ENCODE measurements at regions not wholly inside any gene's neighbourhood (a gene's known extent, or its start where the extent isn't known, plus 50 kb on each side); places are given as distances from the start of the nearest gene placed in this dataset.
A peak's percentile ranks its signal among the peaks of the same experiment; 100 is the strongest.

DNA sequence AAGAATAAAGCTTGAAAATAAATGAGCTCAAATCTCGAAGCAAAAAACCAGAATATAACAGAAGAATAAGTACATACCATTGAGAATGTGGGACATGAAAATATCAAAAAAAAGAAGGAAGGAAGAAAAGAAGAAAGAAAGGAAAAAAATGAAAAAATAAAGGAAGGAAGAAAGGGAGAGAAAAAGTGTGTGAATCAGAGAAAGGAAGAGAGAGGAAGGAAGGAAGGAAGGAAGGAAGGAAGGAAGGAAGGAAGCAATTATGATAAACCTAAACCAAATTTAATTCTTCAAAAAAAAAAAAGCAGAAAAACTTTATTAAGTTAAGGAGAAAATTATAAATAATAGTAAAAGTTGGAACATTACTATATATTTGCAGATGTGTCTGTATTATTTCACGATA is 949.8 kb downstream of the NLGN4X start:
- DNase-seq: no peak

DNA sequence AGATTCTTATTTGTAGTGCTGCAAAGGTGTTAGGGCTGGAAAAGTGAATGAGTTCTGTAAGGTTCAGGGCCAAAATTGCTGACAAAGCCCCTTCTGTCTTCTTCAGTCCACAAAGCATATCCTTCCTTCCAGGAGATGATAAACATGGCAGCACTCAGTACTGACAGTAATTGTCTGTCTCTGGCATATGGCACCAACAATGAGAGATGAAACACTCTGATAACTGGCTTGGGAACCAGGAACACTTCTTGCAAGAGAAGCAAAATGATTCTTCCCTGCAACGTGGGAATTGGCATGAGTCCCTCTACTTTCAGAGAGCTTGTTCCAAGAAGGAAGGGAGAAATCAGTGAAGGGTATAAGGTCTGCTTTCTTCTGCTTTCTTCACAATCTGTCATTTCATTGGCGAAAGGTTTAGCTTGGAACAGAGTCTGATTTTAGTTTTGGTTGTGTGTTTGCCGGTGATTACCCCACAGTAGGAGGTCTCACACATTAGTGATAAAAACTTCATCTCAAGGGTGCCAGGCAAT is 963.3 kb downstream of the NLGN4X start:
- no peak for DNase-seq

DNA sequence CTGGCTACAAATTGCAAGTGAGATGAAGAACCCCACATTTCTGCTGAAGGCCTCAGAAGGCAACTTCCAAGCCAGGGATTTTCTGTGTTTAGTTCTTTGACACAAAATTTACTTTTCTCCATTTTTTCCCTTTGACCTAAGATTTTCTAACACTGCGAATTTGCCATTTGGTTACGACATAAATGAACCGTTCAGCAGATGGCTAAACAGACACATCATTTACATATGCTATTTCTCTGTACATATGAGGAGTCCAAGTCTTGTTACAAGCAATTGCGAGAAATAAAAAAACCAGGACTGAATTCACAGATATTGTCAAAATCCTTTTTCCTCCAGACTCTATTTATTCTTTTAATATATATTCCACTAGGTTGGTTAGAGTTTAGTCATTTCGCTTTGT is 978.6 kb downstream of the NLGN4X start:
- DNase-seq: no peak

DNA sequence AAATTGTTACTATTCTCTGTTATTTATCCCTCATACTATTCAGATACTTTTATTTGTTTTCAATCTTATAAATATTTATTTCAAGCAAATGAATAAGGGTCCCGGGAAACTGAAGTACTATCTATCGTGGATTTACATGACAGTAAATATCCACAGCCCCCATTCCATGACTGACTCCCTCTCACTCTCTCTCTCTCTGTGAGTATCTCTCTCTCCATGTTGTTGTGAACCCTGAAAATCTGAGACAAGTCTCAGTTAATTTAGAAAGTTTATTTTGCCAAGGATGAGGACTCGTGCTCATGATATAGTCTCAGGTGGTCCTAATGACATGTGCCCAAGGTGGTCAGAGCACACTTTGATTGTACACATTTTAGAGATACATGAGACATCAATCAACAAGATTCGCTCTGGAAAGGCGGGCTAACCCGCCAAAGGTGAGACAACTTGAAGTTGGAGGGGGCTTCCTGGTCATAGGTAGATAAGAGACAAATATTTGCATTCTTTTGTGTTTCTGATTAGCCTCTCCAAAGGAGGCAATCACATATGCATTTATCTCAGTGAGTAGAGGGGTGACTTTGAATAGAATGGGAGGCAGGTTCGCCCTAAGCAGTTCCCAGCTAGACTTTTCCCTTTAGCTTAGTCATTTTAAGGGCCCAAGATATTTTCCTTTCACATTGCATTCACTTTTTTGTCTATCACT is 986.4 kb downstream of the NLGN4X start:
- no peak for DNase-seq

DNA sequence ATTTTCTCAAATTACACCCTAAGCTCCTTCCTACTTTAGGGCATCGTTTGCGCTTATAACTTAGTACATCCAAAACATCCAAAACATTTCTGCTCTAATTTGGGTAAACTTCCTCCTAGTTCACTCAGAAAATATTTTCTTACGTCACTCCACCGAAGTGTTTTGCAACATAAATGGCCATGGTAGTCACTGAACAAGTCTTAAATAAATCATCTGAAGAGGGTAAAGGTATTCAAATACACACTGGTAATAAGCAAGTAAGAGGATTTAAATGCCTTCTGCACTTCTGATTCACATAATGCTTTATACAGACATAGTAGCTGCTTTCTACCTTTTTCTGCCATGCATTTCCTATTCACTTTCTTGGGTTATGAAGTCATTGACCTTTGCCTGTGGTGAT is 991.9 kb downstream of the NLGN4X start:
- no peak for DNase-seq

DNA sequence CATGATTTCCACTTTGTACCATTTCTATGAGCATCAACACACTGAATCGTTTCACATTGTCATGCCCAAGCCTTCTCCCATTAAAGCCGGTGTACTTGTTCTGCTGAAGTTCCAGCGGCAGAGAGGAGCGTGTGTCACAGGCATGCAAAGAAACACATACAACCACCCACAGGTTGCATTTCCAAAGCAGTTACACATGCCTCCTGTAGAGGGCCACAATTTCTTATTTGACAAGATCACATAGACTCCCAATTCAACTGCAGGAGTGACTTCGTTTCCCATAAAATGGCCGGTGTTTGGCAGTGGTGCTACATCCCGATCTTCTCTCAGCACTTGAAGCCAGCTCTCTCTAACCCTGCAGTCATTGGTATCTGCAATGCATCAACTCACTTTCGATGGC is 992.6 kb downstream of the NLGN4X start:
- DNase-seq: no peak

DNA sequence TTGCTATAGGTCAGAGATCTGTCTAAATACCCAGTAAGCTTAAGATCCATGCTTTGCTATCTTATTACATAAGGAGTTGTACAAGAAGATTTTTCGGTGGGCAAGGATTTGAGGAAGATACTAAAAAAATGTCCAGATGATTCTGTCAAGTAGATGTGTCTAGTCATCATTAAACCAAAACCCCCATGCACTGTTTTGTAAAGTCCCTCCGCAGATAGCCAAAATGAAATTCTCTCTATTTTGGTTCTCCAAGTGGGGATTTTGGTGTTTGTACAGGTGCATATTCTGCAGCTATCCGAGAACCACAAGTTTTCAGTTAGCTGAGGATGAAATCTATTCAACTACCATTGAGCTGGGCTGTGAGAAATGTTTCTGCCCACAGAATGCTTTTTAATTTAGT is 994.8 kb downstream of the NLGN4X start:
- no peak for DNase-seq

DNA sequence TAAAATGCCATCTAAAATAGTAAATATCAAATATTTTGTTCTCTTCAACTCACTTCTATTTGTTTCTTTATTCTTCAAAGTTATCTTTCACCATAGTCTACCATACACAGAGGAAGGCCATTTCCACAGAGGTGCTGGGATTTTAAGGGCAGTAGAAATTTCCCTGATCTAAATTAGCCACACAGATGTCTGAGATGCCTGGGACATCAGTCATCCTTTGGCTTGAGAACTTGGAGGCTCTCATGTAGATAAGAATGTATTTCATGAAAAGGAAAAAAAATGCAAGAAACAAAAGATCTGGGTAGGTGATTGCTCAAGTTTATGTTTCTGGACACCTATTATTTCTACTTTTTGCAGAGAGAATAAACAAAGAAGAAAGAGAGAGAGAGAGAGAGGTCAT is 1008.2 kb downstream of the NLGN4X start:
- DNase-seq: no peak

DNA sequence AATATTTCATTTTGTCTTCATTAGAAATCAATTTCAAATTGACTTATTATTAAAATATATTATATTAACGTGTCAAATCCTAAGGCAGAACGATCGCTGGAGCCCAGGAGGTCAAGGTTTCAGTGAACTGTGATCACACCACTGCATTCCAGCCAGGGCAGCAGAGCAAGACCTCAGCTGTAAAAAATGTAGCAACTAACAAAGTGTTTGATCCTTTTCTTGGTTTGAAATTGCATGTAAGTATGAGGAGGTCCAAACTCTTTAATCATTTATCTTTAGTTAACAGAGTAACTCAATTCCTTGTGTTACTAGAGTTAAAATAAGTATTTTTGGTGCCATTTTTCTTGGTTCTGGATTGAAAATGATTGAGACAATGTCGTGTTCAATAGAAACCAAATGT is 1033.9 kb downstream of the NLGN4X start:
- no peak for DNase-seq

DNA sequence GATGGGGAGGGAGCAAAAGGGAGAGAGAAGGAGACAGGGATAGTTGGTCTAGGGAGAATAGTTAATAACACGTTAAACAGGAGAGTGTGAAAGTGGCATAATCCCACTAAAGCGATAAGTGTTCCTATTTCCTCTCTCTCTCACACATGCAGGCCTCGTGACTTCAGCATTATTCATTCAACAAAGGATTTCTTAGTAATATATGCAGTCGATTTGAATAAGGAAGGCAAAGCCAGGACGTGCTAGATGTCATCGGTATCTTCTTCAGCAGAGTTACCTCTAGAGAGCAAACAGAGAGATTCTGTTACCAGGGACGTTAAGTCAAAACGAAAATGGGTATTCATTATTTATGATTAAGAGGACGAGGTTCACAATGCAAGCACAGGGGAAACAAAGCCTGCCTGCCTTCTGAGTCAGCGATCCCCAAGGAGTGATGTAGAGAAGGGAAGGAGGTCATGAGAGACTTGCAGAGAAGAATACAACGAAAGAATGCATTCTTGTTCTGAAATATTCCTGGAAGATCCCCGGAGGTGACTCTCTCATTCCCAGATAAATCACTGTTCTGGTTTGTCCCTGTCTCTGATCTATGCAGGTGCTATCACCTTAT is 1048.4 kb downstream of the NLGN4X start:
- DNase-seq: no peak

DNA sequence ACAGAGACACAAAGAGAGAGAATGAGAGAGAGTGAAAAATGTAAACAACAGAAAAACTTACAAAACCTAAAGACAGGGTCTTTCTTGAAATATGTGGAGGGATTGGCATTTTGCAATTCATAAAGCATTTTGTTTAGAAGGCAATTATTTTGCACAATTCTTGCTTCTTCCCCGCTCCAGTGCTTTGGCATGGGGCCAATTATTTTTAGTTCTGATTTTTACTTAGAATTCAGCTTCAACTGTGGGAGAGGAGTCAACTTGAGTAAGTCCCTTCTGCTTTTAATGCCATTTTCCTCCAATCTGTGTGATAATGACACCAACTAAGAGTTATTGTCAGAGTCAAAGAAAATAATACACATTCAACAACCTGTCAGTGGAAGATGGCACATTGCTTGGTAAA is 1051.9 kb downstream of the NLGN4X start:
- DNase-seq: no peak

DNA sequence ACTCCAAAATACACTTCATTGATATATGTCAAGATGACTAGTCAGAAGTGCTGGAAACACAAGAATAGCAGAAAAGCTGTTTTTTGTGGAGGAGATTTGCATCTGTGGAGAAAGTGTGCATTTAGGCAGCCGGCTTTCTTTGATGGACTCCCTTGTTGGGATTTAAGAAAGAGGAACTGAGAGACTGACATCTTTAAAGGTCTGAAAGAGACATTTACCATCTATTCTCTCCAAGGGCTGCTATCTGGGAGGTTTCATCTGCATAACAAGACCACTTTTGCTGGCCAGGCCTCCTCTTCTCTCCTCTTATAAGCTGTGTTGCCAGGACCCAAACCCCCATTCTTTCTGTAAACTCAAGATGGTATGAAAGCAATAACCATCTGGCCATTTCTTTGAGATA is 1065.0 kb downstream of the NLGN4X start:
- no peak for DNase-seq

DNA sequence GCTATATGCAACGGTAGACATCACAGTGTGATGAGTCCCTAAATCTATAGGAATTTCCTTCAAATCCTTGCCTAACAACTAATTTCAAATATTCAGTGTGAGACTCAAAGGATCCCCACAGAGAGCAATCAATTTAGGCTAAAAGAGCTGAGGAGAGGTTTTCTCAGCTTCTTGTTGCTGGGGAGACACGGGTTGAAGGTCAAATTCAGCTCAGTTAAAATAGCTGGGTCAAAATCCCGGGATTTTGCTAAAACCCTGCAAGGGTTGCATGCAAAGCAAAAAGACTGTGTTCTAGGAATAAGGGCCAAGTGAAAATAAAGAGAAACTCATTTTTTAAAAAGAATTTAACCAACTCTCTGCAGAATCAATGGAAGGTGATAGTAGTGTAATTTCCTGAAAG is 1073.4 kb downstream of the NLGN4X start:
- DNase-seq: no peak

DNA sequence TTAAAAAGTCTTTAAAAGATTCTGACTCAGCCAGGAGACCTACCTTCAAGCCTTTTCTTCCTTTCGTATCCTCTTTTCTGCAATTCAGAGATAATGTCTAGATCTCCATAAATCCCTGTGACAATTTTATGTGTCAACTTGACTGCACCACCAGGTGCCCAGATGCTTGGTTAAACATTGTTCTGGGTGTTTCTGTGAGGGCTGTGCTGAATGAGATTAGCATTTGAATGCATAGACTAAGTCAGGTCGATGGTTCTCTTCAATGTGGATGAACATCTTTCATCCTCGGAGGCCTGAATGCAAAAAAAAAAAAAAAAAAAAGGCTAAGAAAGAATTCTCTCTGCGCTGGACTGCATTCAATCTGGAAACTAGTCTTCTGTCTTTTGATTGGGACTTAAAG is 1082.7 kb downstream of the NLGN4X start:
- no peak for DNase-seq

DNA sequence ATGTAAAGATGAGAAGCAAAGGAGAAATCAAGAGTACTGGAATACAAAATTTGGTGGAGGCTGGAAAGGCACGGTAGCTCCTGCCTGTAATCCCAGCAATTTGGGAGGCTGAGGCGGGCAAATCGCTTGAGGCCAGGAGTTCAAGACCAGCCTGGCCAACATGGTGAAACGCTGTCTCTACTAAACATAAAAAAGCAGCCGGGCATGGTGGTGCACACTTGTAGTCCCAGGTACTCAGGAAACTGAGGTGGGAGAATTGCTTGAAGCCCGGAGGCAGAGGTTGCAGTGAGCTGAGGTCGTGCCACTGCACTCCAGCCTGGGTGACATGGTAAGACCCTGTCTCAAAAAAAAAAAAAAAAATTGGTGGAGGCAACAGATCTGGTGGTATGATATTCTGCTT is 1086.0 kb downstream of the NLGN4X start:
- DNase-seq: no peak

DNA sequence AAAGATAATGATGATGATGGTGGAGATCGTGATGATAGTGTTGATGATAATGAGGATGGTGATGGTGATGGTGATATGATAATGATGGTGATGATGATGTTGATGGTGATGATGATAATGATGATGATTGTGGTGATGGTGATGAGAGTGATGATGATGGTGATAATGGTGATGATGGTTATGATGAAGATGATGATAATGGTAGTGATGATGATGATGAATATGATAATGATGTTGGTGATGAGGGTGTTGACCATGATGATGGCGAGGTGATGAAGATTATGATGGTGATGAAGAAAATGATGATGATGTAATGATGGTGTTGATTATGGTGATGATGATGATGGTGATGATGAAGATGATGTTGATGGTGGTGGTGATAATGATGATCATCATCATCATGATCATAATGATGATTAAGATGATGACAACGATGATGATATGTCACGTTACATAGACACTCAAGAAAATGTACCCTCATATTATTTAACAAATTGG is 1106.4 kb downstream of the NLGN4X start:
- DNase-seq: no peak

DNA sequence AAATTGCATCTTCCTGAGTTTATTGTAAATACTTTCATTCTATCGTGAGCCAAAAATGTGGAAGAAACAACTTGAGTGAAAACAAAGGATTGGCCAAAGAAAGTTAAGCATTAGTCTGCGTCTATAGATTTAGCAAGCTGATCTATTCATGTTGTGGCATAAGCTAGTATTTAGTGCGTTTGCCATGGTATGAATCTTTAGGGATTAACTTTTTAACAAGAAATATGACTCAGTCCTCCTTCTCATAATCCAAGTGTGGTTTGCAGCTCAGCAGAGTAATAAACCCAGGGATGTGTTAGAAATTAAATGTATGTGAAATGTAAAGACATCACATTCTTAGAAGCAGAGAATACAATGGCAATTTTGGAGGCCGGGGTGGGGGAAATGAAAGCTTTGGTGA is 1110.9 kb downstream of the NLGN4X start:
- no peak for DNase-seq

DNA sequence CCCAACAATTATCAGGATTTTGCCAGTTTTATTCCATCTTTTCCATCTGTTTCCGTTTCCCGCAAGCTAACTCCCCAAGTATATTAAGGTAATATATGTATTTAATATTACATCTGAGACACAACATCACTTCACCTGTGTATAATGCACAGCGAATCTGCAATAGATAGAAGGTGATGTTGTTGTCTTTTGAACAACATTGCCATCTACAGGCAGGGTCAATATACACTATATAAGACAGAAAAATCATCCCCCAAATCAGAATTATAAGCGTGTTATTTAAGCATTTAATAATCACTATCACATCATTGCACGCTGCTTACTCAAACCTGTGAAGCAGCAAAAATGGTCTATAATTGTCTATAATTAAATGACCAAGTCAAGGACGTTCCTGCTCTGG is 1115.5 kb downstream of the NLGN4X start:
- DNase-seq: peak; percentile 0

DNA sequence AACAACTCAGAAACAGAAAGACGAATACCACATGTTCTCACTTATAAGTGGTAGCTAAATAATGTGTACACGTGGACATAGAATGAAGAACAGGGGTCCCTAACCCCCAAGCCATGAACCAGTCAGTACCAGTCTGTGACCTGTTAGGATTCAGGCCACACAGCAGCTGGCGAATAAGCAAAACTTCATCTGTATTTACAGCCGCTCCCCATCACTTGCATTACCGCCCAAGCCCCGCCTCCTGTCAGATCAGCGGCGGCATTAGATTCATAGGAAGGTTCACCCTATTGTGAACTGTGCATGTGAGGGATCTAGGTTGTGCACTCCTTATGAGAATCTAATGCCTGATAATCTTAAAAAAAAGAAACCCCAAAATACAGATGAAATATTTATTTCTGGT is 1128.7 kb downstream of the NLGN4X start:
- DNase-seq: no peak

DNA sequence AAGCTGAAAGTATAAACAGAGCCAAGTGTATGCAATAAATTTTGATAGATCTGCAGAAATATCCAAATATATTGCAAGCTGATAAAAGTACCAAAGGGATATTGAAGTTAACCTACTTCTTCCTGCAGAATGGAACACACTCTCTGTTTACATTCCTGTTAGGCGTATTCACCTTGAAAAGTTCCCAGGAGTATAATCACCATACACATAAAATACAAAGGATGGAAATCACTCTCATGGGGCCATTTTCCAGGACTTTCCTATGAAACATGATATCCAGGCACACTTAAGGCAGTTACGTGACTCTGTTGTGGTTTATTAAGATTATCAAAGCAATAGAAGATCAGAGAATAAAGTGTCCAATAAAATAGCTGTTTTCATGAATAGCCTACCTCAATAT is 1142.3 kb downstream of the NLGN4X start:
- DNase-seq: no peak

DNA sequence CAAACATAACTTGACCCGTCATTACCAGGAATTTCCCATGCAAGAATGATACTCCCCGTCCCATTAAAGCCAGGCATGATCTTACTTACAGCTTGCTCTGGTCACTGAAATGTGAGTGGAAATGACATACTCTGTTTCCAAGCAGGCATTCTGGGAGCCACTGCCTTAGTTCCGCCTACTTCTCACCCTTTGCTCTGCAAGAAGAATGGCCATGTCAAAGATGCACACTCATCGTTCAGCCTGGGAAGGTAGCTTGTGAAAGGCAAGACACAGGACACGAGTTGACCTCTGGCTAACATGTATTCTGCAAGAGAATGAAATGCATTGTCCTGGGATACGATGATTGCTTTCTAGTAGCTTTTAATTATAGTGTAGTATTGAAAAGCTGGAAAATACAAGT is 1144.4 kb downstream of the NLGN4X start:
- DNase-seq: no peak

DNA sequence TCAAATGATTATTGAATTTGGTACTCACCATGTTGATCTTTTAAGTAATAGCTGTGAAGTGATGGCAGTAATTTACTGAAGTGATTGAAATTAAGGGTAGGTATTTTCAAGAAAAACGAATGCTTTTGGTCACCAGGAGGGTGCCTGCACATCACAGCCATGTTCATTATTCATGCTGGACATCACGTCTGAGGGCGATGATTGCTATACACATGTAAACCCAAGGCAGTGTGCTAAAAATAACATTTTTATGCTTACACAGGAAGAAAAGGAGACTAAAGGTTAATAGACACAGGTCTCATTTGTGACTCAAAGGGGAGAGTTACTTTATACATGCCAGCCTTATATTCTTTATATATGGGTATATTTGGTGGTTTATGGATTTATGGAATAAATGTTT is 1146.0 kb downstream of the NLGN4X start:
- DNase-seq: no peak

DNA sequence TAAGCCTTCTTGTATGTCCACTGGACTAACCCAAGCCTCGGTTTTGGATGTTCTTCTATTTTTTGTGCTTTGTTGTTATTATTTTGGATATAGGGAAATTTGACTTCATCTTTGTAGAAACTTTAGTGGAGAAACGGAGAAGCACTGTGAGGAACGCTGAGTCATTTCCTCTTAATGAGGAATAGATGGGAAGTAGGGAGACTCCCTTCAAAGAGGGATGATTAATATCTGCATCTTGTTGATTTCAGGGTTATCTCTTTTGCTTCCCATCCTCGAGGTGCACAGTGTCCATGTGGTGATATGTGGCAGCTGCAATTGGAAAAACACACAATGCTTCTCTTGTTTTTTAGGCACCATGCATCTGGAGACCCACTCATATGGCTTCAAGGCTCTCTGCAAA is 1147.9 kb downstream of the NLGN4X start:
- no peak for DNase-seq

DNA sequence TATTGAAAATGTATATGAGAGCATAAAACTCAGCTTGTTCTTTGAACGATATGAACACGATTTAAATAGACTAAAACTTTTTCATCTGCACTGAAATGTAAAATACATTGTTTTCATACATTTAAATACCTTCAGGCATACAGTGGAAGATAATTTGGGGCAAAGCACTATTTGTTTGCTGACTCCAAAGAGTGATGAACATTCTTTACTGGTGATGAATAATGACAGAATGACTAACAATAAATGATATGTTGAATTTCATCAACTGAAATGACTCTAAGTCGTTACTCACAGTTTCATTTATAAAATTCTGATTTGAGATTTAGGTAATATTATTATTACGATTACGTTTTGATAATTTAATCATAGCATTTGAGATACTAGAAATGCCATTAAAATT is 1160.1 kb downstream of the NLGN4X start:
- DNase-seq: no peak

DNA sequence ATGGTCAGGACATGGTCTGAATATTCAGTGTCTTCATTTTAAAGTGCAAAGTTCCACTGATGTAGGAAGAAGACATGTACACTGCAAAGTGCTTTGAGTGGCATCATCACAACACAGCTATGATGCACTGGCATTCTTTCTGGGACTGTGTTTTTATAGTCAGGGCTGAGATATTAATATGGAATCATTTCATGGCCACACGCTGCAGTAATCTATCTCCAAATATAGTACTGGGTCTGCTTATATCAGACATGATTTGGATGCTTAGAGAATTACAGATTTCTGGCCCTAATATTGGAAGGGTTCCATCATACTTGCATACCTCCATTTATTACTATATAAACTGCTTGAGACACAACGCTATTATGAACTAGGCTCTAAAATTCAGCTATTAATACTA is 1170.9 kb downstream of the NLGN4X start:
- no peak for DNase-seq
